Sciatic nerve (tissue), 2 donors: ENCODE measurements at regions not wholly inside any gene's neighbourhood (a gene's known extent, or its start where the extent isn't known, plus 50 kb on each side); places are given as distances from the start of the nearest gene placed in this dataset.

Source experiments
- ATAC-seq: fragments of 200-7000 bp; cut with Tn5 transposase; one replicate; pipeline ENCODE4 v1.9.1; 2020; ENCODE audit warnings: mild to moderate bottlenecking, moderate library complexity
- DNase-seq: peaks from one replicate; pipeline ENCODE4 v3.0.0-alpha.2; 2020; ENCODE audit warnings: low spot score
- intact Hi-C: fragments of 100-400 bp; cut with DNase I; formaldehyde crosslinking; loops from one replicate; pipeline ENCODE4 v1.14.2; 2022
- donor health status: DM: no; HTN: no; CAD: no.
- donor health status: DM: no; HTN: no; CAD: no.

GRCh38 chr10:85032981-85033380, 704.6 kb downstream of the CCSER2 start:
- DNase-seq (no peak), ATAC-seq (no peak)
- intact Hi-C loops: no loop called here

DNA sequence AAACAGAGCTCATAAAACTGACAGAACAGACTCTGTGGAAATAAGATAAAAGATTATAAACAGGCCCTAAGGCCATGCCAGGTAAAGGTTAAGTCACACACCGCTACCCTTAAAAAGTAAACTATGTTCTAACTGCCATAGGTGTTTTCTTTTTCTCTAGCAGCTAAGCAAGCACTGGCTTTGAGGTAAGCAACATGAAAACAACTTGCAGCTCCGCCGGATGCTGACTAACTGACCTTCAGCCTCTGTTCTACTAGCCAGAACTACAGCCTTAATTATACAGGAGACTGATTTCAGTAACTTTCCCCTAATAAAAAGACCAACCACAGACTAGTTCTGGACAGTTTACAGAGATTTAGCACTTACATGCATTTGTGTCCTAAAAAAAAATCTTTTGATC, 708.3 kb downstream of the CCSER2 start:
- no peak for DNase-seq
- no peak for ATAC-seq
- intact Hi-C loops: no loop called here

GRCh38 chr10:85039311-85039710, 710.9 kb downstream of the CCSER2 start:
- ATAC-seq (no peak), DNase-seq (no peak)
- intact Hi-C loops: no loop called here

GRCh38 chr10:85043207-85043606, 714.8 kb downstream of the CCSER2 start:
- intact Hi-C loops: no loop called here
- ATAC-seq: no peak
- no peak for DNase-seq

- DNase-seq: no peak
- no peak for ATAC-seq
- intact Hi-C loops: no loop called here
Observed at GRCh38 chr10:85045046-85045445, 716.7 kb downstream of the CCSER2 start.

DNA sequence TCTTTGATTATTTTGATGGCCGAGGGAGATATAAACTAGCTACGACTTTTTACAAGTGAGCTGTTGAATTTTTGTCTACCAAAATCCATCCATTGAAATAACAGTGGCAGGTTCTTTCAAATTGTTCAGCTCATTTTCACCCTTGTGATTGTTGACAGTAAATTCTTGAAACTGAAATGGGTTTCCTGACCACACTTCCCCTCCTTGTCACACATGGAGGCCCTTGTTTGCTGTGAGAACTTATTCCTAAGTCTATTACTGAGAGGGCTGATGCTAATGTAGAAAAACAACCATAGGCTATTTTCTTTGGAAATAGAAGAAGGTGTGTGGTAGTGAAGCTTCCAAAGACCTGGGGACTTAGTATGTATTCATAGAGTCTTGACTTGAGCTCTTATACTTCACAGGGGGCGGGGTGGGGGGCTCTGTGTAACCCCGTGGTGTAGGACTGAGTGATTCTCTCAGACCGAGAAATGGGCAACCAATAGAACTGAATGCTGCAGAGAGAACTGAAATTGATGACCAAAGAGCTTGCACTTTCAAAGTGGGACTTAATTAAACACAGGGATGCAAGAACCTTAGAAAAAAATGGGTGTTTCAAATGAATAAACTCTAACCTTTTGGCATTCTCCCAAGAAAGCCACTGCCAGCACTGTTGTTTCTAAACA, 718.9 kb downstream of the CCSER2 start:
- DNase-seq (no peak), ATAC-seq (no peak)
- intact Hi-C loops: no loop called here

DNA sequence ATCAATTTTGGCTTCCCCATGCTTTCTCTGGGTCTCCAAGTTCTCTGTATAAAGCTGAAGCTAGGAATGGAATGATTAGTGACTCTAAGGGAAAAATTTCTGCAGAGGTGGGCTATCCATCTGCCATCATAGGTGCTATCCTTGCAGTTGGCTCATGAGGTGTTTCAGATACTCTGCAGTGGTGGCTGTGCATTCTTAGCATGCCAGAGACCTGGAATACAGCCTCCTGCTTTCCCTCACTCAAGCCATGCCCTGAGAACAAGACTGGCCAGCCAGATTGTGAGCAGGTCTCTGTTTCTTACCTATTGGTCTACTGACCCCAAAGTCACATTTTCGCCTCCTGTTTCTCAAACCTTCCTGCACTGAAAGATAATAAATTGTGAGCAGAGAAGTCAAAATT, 719.6 kb downstream of the CCSER2 start:
- intact Hi-C loops: no loop called here
- DNase-seq: no peak
- ATAC-seq: no peak

GRCh38 chr10:85048644-85049043, 720.3 kb downstream of the CCSER2 start:
- ATAC-seq: no peak
- intact Hi-C loops: no loop called here
- no peak for DNase-seq

DNA sequence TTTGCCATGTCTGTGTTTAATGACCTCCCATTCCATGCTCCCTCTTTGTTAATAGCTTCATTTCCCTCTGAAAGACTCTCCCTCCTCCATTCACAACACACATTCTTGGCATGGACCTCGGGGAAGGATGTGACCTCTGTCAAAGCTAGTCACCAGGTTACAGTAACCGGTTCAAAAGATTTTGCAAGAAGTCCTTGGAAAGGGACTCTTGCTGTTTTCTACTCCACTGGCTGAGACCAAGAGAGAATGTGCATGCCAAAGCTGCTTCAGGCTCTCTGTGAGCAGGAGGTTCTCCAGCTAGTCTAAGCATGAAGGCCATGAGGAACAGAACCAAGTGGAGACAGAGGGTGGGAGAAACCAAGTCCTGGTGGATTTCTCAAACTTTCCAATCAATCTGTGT, 732.6 kb downstream of the CCSER2 start:
- DNase-seq (no peak), ATAC-seq (peak; percentile 22)
- intact Hi-C loops: no loop called here

GRCh38 chr10:85061401-85061800, 733.0 kb downstream of the CCSER2 start:
- intact Hi-C loops: no loop called here
- DNase-seq (no peak), ATAC-seq (no peak)

GRCh38 chr10:85067955-85068354, 739.6 kb downstream of the CCSER2 start:
- intact Hi-C loops: no loop called here
- DNase-seq: no peak

GRCh38 chr10:85080934-85081333, 752.5 kb downstream of the CCSER2 start:
- DNase-seq (no peak), ATAC-seq (no peak)
- intact Hi-C loops: no loop called here

More at GRCh38 chr10:85067955-85068354, 739.6 kb downstream of the CCSER2 start:
- ATAC-seq: no peak

DNA sequence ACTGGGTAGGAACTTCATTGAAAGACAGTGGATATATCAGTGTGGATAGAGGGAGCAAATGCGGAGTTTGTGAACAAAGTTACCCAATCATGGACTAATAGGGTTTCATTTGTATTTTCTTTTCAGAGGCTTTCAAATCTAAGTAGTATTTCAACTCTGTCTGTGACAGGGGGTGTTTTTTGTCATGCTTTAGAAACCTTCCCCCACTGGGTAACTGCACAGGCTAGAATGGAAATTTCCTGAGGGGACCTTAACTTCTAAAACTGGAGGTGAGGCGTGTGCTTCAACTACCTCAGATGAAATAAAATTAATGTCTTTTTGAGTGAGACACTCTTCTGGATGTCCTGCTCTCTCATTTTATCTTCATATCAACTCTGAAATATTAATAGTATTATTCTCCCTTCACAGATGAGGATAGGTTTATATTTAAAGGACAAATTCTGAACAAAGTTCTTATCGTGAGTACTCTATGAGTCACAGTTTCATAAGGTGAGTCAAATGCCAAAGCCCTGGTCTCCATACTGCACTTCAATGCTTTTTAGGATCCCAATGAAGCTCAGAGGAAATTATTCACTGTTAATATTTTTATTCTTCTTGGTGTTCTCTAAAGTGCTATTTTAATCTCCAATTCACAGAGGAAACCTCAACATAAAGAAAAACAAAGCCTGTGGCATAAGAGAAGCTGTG, 770.6 kb downstream of the CCSER2 start:
- ATAC-seq: no peak

DNA sequence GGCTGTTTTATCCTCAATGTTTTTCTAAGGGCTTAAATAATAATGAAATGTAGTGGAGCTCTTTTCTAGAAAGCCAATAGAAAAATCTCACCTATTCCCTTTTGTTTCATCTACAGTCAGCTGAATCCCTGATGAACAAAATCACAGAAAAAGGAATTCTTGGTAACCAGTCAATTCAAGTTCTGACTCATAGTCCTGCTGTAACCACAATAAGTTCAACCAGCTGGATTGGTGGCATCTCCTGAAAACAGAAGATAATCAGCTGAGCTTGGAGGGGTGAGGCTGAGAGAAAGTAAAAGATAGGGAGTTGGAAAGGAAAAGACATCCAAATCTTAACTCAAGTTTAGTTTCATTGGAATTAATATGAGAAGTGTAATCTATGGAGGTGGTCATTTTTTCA, 772.1 kb downstream of the CCSER2 start:
- intact Hi-C loops: no loop called here
- DNase-seq: no peak

More for the DNA sequence above, 770.6 kb downstream of the CCSER2 start:
- intact Hi-C loops: no loop called here
- DNase-seq: no peak

DNA sequence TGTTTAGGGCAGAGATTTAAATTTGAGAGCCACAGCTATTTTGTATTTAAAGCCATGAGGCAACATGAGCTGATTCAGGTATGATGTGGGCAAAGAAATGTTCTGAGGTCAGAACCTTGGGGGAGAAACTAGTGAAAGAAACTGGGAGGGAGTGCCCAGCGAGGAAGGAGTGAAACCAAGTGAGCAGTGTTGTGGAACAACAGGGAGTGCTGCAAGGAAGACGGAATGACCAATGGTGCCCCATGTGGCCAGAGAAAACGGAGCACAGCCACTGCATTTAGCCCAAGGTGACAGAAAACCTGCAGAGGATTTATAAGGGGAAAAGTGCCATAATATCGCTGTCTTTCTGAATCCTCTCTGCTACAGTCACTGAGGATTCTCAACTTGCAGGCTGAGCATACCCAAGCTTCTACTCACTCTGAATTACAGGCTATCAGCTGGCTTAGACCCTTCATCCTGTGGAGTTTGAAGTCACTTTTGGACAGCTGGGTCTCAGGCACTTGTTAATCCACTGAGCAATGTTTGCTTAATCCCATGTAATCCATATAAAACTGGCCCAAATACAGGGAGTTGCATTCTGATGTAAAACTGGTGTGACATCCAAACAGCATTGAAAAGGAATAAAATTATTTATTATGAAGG, 777.3 kb downstream of the CCSER2 start:
- intact Hi-C loops: no loop called here
- no peak for ATAC-seq
- no peak for DNase-seq

More for the DNA sequence above, 772.1 kb downstream of the CCSER2 start:
- no peak for ATAC-seq

DNA sequence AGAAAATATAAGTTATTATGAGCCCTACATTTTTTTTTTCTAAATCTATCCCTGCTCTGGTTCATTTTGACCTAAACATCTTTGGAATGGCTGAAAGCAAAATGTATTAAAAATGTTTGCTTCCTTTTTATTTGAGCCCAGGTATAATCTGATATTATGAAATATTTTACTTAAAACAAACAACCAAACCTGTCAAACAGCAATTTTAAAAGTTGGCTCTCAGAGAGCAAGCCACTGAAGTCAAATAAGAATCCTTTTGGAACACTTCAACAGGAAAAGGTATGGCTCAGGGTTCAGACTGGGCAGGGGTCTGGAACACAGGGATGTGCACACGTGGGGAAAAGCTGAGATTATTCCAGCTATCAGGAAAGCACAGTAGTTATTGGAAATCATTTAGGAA, 782.9 kb downstream of the CCSER2 start:
- DNase-seq (no peak), ATAC-seq (no peak)

GRCh38 chr10:85124603-85125051, 796.2 kb downstream of the CCSER2 start:
- ATAC-seq (no peak), DNase-seq (no peak)
- intact Hi-C loops: no loop called here

More for the DNA sequence above, 782.9 kb downstream of the CCSER2 start:
- intact Hi-C loops: no loop called here

DNA sequence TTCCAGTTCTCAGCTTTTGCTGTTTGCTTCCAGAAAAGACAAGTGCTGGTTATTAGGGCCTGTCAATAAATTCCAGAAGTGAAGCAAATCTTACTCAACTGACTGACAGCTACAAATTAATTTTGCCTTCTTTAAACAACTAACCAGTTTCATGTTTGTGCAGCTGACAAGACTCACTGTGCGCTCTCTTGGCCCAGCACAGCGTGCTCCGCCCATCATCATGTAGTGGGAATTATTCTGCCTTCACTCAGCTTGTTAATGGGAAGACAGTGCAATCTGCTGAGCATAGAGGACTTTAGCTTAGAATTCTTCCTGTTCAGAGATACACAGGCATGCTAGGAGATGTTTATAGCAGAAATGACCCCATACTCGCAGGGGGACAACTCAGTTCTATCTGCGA, 808.9 kb downstream of the CCSER2 start:
- DNase-seq: no peak

GRCh38 chr10:85138046-85138445, 809.7 kb downstream of the CCSER2 start:
- ATAC-seq (no peak), DNase-seq (no peak)
- intact Hi-C loops: no loop called here

More for the DNA sequence above, 808.9 kb downstream of the CCSER2 start:
- ATAC-seq: peak; percentile 51
- intact Hi-C loops: no loop called here

- DNase-seq (no peak), ATAC-seq (no peak)
- intact Hi-C loops: no loop called here
Observed at GRCh38 chr10:85139124-85139523, 810.7 kb downstream of the CCSER2 start.
